ENCODE measurements at regions not wholly inside any gene's neighbourhood (a gene's known extent, or its start where the extent isn't known, plus 50 kb on each side); places are given as distances from the start of the nearest gene placed in this dataset.

DNA sequence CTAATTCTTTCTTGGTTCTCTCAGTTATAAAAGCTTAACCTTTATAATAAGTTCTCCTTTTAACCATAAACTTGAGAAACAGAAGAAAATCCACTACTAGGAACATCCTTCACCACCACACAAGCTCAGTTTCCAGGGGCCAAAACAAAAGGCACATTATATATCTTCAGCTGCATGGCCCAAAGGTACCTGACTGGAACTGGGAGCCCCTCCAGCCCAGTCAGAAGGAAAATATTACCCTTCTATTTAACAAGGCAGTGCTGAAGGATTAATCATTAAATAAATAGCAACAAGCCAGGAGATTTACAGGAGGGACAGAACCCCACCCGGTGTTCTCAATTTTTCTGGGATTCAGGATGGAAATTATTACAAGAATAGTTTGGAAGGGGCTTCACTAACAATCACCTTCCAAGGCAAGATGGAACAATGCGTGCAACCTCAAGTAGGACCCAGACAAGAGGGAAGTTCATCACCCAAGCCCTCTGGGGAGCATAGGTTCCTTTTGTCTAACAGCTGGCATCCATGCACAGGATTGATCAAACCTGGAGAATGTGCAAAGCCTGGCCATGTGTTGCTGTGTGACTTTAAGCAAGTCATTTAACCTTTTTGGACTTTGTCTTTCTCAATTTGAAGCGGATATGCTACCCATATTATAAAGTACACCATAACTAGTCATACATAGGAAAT lies 159.6 kb upstream of the SETBP1 start:
- no peak for TF ChIP-seq POLR2AphosphoS5 (IDR thresholded peaks at IDR 0.05; ENCODE audit: low read depth, low read length)
- Histone ChIP-seq H3K9me3 (ENCODE audit: control insufficient read depth in 1 of 2, insufficient read depth in 1 of 2, low read depth in 1 of 2, low read length in 2 of 2) (peaks cover 6 to 34% of the 10 kb centered on the region in 2 experiments; a peak in 2 of 4 replicates), H3K36me3 (ENCODE audit: control insufficient read depth in 1 of 2, insufficient read depth in 2 of 2, low read length in 2 of 2) (no peaks in the 10 kb centered on the region; a peak in 1 of 4 replicates), H3K4me1 (ENCODE audit: control insufficient read depth in 1 of 2, insufficient read depth in 2 of 2, low read length in 2 of 2) (no peaks in the 10 kb centered on the region), H3K79me2 (ENCODE audit: insufficient read depth, low read length) (no peaks in the 10 kb centered on the region), H3K4me3 (replicated peaks in 1 of 2; ENCODE audit: low read depth in 1 of 2, low read length in 2 of 2) (no peak overlapping the region), H3K9ac (ENCODE audit: low read length) (no peak overlapping the region), H3K9me2 (ENCODE audit: insufficient read depth) (no peaks in the 10 kb centered on the region), H3K27ac (ENCODE audit: low read depth, low read length) (no peak overlapping the region), H3K27me3 (ENCODE audit: insufficient read depth, low read length) (no peaks in the 10 kb centered on the region), H4K20me1 (ENCODE audit: insufficient read depth) (no peaks in the 10 kb centered on the region), H2AFZ (ENCODE audit: low read depth, low read length, poor library complexity, severe bottlenecking) (no peak overlapping the region), H3K4me2 (ENCODE audit: low read length) (no peak overlapping the region)
- intact Hi-C loops (cut with micrococcal nuclease) = no loop called here
- ChIA-PET POLR2A (no interaction called here), RAD21 (ENCODE audit: low non-redundant PET in 1 of 2, low total read pairs in 2 of 2, uncharacterized antibody in 2 of 2, unreplicated experiment in 2 of 2) (no interaction called here), CTCF (no interaction called here)
- no TSS peak for BruUV-seq (replicated peaks)
- ATAC-seq (no peak), DNase-seq (ENCODE audit: low read depth, low spot score) (no peak)

DNA sequence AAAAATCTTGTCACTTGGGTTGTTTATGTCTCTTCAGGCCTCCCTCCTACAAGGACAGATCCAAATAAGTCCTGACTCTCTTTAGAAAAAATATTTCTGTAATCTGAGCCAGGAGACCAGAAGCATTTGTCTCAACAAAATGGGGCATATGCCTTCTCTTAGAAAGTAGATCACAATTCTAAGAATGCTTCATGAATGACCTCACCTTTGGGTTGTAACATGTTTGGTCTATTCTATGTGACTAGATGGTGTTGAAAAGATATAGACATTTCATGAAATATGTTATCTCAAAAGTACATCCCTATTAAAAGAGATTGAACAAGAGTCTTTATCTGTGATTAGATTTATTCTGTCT lies 159.0 kb upstream of the SETBP1 start:
- Histone ChIP-seq H3K9me3 (ENCODE audit: control insufficient read depth in 1 of 2, insufficient read depth in 1 of 2, low read depth in 1 of 2, low read length in 2 of 2) (peaks cover 11 to 34% of the 10 kb centered on the region in 2 experiments; a peak in 2 of 4 replicates), H3K9ac (ENCODE audit: low read length) (no peak overlapping the region), H3K4me3 (replicated peaks in 1 of 2; ENCODE audit: low read depth in 1 of 2, low read length in 2 of 2) (no peak overlapping the region), H3K4me1 (ENCODE audit: control insufficient read depth in 1 of 2, insufficient read depth in 2 of 2, low read length in 2 of 2) (no peaks in the 10 kb centered on the region), H4K20me1 (ENCODE audit: insufficient read depth) (no peaks in the 10 kb centered on the region), H3K4me2 (ENCODE audit: low read length) (no peak overlapping the region), H2AFZ (ENCODE audit: low read depth, low read length, poor library complexity, severe bottlenecking) (no peak overlapping the region), H3K36me3 (ENCODE audit: control insufficient read depth in 1 of 2, insufficient read depth in 2 of 2, low read length in 2 of 2) (no peaks in the 10 kb centered on the region; a peak in 1 of 4 replicates), H3K9me2 (ENCODE audit: insufficient read depth) (no peaks in the 10 kb centered on the region), H3K27me3 (ENCODE audit: insufficient read depth, low read length) (no peaks in the 10 kb centered on the region), H3K79me2 (ENCODE audit: insufficient read depth, low read length) (no peaks in the 10 kb centered on the region), H3K27ac (ENCODE audit: low read depth, low read length) (no peak overlapping the region)
- ChIA-PET RAD21 (ENCODE audit: low non-redundant PET in 1 of 2, low total read pairs in 2 of 2, uncharacterized antibody in 2 of 2, unreplicated experiment in 2 of 2) (no interaction called here), CTCF (no interaction called here), POLR2A (no interaction called here)
- no peak for DNase-seq (ENCODE audit: low read depth, low spot score)
- BruUV-seq (replicated peaks) = no TSS peak
- TF ChIP-seq EZH2phosphoT487 (IDR thresholded peaks at IDR 0.05; ENCODE audit: borderline replicate concordance) (no peak), RAD21 (IDR thresholded peaks at IDR 0.05; ENCODE audit: low read depth) (no peak), POLR2A (IDR thresholded peaks at IDR 0.05; ENCODE audit: borderline replicate concordance, extremely low read depth, insufficient read depth, insufficient read length) (no peak), SP1 (IDR thresholded peaks at IDR 0.05; ENCODE audit: low read depth) (no peak), POLR2AphosphoS5 (IDR thresholded peaks at IDR 0.05; ENCODE audit: low read depth, low read length) (no peak), SRF (IDR thresholded peaks at IDR 0.05; ENCODE audit: low read depth) (no peak), JUND (IDR thresholded peaks at IDR 0.05) (no peak), CBX3 (IDR thresholded peaks at IDR 0.05; ENCODE audit: low read depth) (no peak), CEBPB (IDR thresholded peaks at IDR 0.05; ENCODE audit: low read depth) (no peak), ZNF274 (IDR thresholded peaks at IDR 0.05; ENCODE audit: low read depth, low read length) (no peak)
- intact Hi-C loops (cut with micrococcal nuclease) = no loop called here
- no peak for ATAC-seq

All from HCT116 (cell line).